HG03135 (cell line): ENCODE measurements at regions not wholly inside any gene's neighbourhood (a gene's known extent, or its start where the extent isn't known, plus 50 kb on each side); places are given as distances from the start of the nearest gene placed in this dataset.

Source experiments
- ATAC-seq: cut with Tn5 transposase; IDR thresholded peaks from one replicate; pipeline ENCODE4 v1.9.1; 2021; ENCODE audit warnings: mild to moderate bottlenecking, moderate library complexity; ENCODE audit not compliant: unreplicated experiment

GRCh38 chr5:37926732-37927131 is 86.9 kb upstream of the GDNF start:
- ATAC-seq = no peak

- no peak for ATAC-seq
These were observed 81.6 kb upstream of the GDNF start for GRCh38 chr5:37921452-37921851.

GRCh38 chr5:37918424-37918823 is 78.6 kb upstream of the GDNF start:
- no peak for ATAC-seq

DNA sequence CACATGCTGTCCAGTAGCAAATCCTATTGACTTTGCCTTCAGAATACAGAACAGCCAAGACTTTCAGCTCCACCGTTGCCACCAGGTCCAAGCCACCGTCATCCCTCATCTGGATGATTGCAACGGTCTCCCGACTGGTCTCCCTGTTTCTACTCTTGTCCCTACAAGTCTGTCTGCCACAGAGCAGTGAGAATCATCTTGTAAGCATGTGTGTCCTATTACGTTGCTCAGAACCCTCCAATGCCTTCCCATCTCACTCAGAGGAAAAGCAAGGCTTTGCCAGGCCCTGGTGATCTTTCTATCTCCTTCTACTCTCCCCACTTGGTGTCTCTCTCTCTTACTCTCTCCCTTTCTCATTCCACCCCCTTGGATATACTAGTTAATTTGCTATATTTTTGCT is 76.7 kb upstream of the GDNF start:
- ATAC-seq = no peak

- ATAC-seq = peak; percentile 71
These were observed 75.4 kb upstream of the GDNF start for GRCh38 chr5:37915097-37915736.

- peak; percentile 86 for ATAC-seq
These were observed 69.9 kb upstream of the GDNF start for GRCh38 chr5:37909610-37910266.

DNA sequence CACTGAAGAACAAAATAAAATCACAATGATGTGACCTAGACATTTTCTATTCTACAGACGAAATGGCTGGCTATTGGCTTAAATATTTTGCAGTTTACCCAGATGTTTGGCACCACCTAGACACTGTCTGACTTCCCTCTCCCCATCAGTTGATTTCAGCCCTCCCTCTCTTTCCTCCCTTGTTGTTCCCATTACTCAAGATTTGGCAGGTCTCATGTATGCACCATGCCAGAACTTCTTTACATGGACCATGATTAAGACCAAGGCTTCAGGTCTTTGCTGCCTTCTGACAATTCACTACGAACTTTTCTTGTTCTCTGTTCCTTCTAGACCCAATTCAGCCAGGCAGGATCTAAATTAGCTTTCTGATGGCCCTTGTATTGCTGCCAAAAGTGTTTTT is 66.6 kb upstream of the GDNF start:
- ATAC-seq = no peak

GRCh38 chr5:37905230-37905629 is 65.4 kb upstream of the GDNF start:
- no peak for ATAC-seq

GRCh38 chr5:37902323-37902722 is 62.5 kb upstream of the GDNF start:
- ATAC-seq = no peak

- ATAC-seq = no peak
These were observed 60.9 kb upstream of the GDNF start for GRCh38 chr5:37900692-37901091.

GRCh38 chr5:37899037-37899436 is 59.2 kb upstream of the GDNF start:
- ATAC-seq = no peak

GRCh38 chr5:37896159-37896558 is 56.3 kb upstream of the GDNF start:
- ATAC-seq = no peak

DNA sequence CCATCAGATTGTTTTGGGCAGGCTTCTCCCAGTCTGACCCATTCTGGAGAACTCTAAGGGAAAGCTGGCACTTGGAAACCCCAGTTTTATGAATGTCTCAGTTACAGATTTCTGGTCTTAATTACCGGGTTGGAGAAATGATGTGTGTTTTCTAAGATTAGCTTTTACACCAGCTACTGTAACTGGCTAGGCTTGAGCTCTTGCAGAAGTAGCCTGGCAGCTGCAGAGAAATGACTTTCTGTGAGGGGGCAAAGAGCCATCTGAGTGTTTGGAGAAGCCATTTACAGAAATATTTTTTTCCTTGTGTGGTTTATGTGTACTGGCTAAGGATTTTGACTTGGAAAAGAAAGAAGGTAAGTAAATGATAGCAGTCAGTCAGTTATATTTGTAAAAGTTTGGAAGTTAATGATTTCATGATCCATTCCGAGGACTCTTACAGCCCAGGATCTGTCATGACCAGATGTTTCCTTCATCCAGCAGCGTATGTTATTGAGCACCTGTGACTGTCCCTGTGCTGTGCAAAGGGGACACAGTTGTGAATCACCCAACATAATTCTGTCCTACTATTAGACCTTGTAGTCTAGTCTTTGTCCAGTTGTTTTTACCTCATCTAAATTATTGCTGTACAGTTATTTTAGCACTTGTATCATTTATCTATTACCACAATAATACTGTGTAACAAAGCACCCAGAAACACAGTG is 53.7 kb upstream of the GDNF start:
- ATAC-seq = no peak

- no peak for ATAC-seq
These were observed 52.7 kb upstream of the GDNF start for GRCh38 chr5:37892586-37892985.

- ATAC-seq = no peak
These were observed 52.0 kb upstream of the GDNF start for GRCh38 chr5:37891832-37892231.

- no peak for ATAC-seq
These were observed 49.9 kb upstream of the GDNF start for GRCh38 chr5:37889612-37890317.
